Endothelial cell of umbilical vein (primary cell): ENCODE measurements at regions not wholly inside any gene's neighbourhood (a gene's known extent, or its start where the extent isn't known, plus 50 kb on each side); places are given as distances from the start of the nearest gene placed in this dataset.

Experiments used
- BruUV-seq: library from RNA; stranded (reverse); fragments of 400-500 nt; replicated peaks from 2 replicates; lab custom pipeline; 2021; lab: Mats Ljungman, UMichigan
- CTCF ChIA-PET: fragments of 300-600, 350-600 bp; sonication (Branson Sonifier 250); formaldehyde crosslinking; loops from one replicate; lab custom pipeline; 2021; ENCODE audit warnings: antibody characterized with exemption, inconsistent platforms; lab: Charles Lee
- POLR2A ChIA-PET: fragments of 300-600, 350-600 bp; sonication (Branson Sonifier 250); formaldehyde crosslinking; loops from one replicate; lab custom pipeline; 2021; ENCODE audit warnings: antibody characterized with exemption, inconsistent platforms; lab: Charles Lee
- DNase-seq: peaks from one replicate; pipeline ENCODE4 v3.0.0-alpha.2; 2011; ENCODE audit warnings: low read depth, low spot score
- FAIRE-seq: peaks from 2 replicates; lab custom pipeline; 2011; peaks lifted over from hg19 to GRCh38; lab: Jason Lieb, UNC
- H2AFZ ChIP-seq: 2 replicates; pipeline ENCODE4 v1.6.0; 2012; ENCODE audit warnings: low read depth, low read length, control low read depth, inconsistent platforms
- H3K27ac ChIP-seq: 2 replicates; pipeline ENCODE4 v1.5.1; 2011; ENCODE audit warnings: low read depth, mild to moderate bottlenecking, control low read depth, low read length, moderate library complexity; ENCODE audit not compliant: insufficient read depth
- H3K27me3 ChIP-seq, 2 experiments: 2 replicates each; pipeline versions ENCODE4 v1.6.0 to v1.6.1; 2011; ENCODE audit warnings: low read length in 2 of 2, mixed read lengths in 1 of 2; ENCODE audit not compliant: control insufficient read depth in 2 of 2, insufficient read depth in 2 of 2
- H3K36me3 ChIP-seq, 2 experiments: 2 replicates in 1 of 2; 3 replicates in 1 of 2; pipeline ENCODE4 v1.5.1; 2011; ENCODE audit warnings: low read length in 2 of 2, mild to moderate bottlenecking in 1 of 2, moderate library complexity in 1 of 2; ENCODE audit not compliant: control insufficient read depth in 2 of 2, insufficient read depth in 2 of 2; ENCODE audit errors: extremely low read depth in 1 of 2
- H3K4me1 ChIP-seq: 3 replicates; pipeline ENCODE4 v1.5.1; 2011; ENCODE audit warnings: mild to moderate bottlenecking, low read length; ENCODE audit not compliant: control insufficient read depth, insufficient read depth; ENCODE audit errors: extremely low read depth
- H3K4me2 ChIP-seq: 2 replicates; pipeline ENCODE4 v1.6.1; 2011; ENCODE audit warnings: low read length, control low read depth, mixed read lengths; ENCODE audit not compliant: insufficient read depth
- H3K4me3 ChIP-seq, 3 experiments: fragments of 200-600 bp in 1 of 3; sonication (generic), shearing (Covaris generic) in 1 of 3; replicated peaks in 1 of 3; 2 replicates each; pipeline ENCODE4 v1.5.1; 2011 to 2016; ENCODE audit warnings: control low read depth in 3 of 3, low read length in 3 of 3, mild to moderate bottlenecking in 2 of 3, inconsistent platforms in 1 of 3, low read depth in 1 of 3, moderate library complexity in 1 of 3; ENCODE audit not compliant: insufficient read depth in 1 of 3
- H3K79me2 ChIP-seq: 2 replicates; pipeline ENCODE4 v1.6.0; 2012; ENCODE audit warnings: low read length, inconsistent platforms; ENCODE audit not compliant: control insufficient read depth, insufficient read depth
- H3K9ac ChIP-seq: replicated peaks from 2 replicates; pipeline ENCODE3; 2011; ENCODE audit warnings: low read length, control low read depth; ENCODE audit not compliant: insufficient read depth; ENCODE audit errors: extremely low read depth
- H3K9me1 ChIP-seq: replicated peaks from 3 replicates; pipeline ENCODE4 v1.6.0; 2011; ENCODE audit warnings: mild to moderate bottlenecking, low read length; ENCODE audit not compliant: control insufficient read depth, insufficient read depth; ENCODE audit errors: extremely low read depth
- H3K9me3 ChIP-seq: replicated peaks from 2 replicates; pipeline ENCODE4 v1.5.1; 2012; ENCODE audit warnings: low read length, inconsistent platforms; ENCODE audit not compliant: control insufficient read depth, insufficient read depth
- H4K20me1 ChIP-seq: replicated peaks from 2 replicates; pipeline ENCODE3; 2011; ENCODE audit warnings: mild to moderate bottlenecking, low read length; ENCODE audit not compliant: control insufficient read depth, insufficient read depth; ENCODE audit errors: extremely low read depth
- EZH2 ChIP-seq: IDR thresholded peaks from 2 replicates; pipeline ENCODE4 v1.6.1; 2012; ENCODE audit warnings: borderline replicate concordance, low read depth, mild to moderate bottlenecking, moderate library complexity, low read length, inconsistent platforms; ENCODE audit not compliant: severe bottlenecking
- FOS ChIP-seq: IDR thresholded peaks from 2 replicates; pipeline ENCODE4 v1.6.1; 2011; ENCODE audit warnings: mild to moderate bottlenecking, low read length, moderate library complexity, borderline replicate concordance; ENCODE audit not compliant: insufficient read depth
- GATA2 ChIP-seq: IDR thresholded peaks from 2 replicates; pipeline ENCODE4 v1.7.0; 2011; ENCODE audit warnings: low read depth, mild to moderate bottlenecking, moderate library complexity, mixed read lengths, low read length; ENCODE audit not compliant: insufficient read length, insufficient read depth
- JUN ChIP-seq: IDR thresholded peaks from 2 replicates; pipeline ENCODE4 v1.6.1; 2011; ENCODE audit warnings: borderline replicate concordance, low read depth; ENCODE audit not compliant: insufficient read length, insufficient read depth
- MYC ChIP-seq: IDR thresholded peaks from one replicate; pipeline ENCODE4 v1.6.1; 2011; ENCODE audit warnings: mild to moderate bottlenecking, low read depth, low read length
- POLR2A ChIP-seq: IDR thresholded peaks from 2 replicates; pipeline ENCODE4 v1.6.1; 2012; ENCODE audit warnings: low read depth, mild to moderate bottlenecking, control low read depth, low read length
- POLR2AphosphoS5 ChIP-seq: IDR thresholded peaks from 2 replicates; pipeline ENCODE4 v1.6.1; 2012; ENCODE audit warnings: low read depth, mild to moderate bottlenecking, control low read depth, low read length, moderate library complexity; ENCODE audit not compliant: insufficient read depth
- dilution Hi-C: fragments of 300-500 bp; cut with MboI; formaldehyde crosslinking; loops from one replicate; pipeline ENCODE4 v1.15.0; 2019; ENCODE audit warnings: low sequenced_read_pairs; ENCODE audit not compliant: extremely low pct_ligation_motif_present
- intact Hi-C: fragments of 100-400 bp; cut with micrococcal nuclease; formaldehyde crosslinking; loops from one replicate; pipeline ENCODE4 v1.10.0; 2022
- TF ChIP-seq, protein P1 (sequence below), 2 donors: IDR thresholded peaks; 1 replicate in 1 of 2; 2 replicates in 1 of 2; pipeline ENCODE4 v1.5.1; 2011; ENCODE audit warnings: low read length in 2 of 2, mild to moderate bottlenecking in 2 of 2, moderate library complexity in 2 of 2, control low read depth in 1 of 2, inconsistent platforms in 1 of 2, low read depth in 1 of 2; ENCODE audit not compliant: insufficient read depth in 1 of 2; ENCODE audit errors: extremely low read depth in 1 of 2
- TF ChIP-seq, protein P2 (sequence below): IDR thresholded peaks from 2 replicates; pipeline ENCODE4 v1.6.1; 2011; ENCODE audit not compliant: insufficient read depth, insufficient read length

DNA sequence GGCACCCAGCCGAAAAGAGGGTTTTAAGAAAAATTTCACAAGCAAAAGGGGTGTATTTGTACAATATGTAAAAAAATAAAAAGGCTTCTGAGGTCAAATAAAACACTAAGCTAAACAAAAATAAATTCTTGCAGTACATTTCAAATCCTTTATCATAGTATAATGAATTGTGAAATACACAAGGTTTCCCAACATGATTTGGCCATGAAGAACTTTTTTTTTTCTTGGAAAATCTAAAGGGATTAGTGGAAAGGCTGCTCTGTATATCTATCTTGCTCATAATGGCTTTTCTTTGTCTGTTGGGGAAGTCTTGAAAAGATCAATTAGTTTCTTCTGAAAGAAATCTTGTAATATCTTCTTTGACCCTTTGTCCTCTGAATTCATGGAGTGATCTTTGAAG lies 593.4 kb downstream of the PLPP3 start:
- Histone ChIP-seq H3K27ac (no peak overlapping the region), H3K36me3 (no peaks in the 10 kb centered on the region), H4K20me1 (no peaks in the 10 kb centered on the region), H3K9me1 (no peaks in the 10 kb centered on the region), H3K4me2 (no peak overlapping the region), H2AFZ (no peak overlapping the region), H3K79me2 (no peaks in the 10 kb centered on the region), H3K9me3 (no peaks in the 10 kb centered on the region), H3K4me1 (no peaks in the 10 kb centered on the region), H3K27me3 (no peaks in the 10 kb centered on the region), H3K9ac (no peak overlapping the region), H3K4me3 (no peak overlapping the region)
- dilution Hi-C loops = no loop called here
- intact Hi-C loops = no loop called here
- CTCF ChIA-PET = no interaction called here
- no peak for DNase-seq
- FAIRE-seq = peak; percentile 12
- TF ChIP-seq EZH2 (no peak), MYC (no peak), POLR2A (no peak), POLR2AphosphoS5 (no peak), GATA2 (no peak), FOS (no peak), JUN (no peak)
- TF ChIP-seq, protein P1, sequence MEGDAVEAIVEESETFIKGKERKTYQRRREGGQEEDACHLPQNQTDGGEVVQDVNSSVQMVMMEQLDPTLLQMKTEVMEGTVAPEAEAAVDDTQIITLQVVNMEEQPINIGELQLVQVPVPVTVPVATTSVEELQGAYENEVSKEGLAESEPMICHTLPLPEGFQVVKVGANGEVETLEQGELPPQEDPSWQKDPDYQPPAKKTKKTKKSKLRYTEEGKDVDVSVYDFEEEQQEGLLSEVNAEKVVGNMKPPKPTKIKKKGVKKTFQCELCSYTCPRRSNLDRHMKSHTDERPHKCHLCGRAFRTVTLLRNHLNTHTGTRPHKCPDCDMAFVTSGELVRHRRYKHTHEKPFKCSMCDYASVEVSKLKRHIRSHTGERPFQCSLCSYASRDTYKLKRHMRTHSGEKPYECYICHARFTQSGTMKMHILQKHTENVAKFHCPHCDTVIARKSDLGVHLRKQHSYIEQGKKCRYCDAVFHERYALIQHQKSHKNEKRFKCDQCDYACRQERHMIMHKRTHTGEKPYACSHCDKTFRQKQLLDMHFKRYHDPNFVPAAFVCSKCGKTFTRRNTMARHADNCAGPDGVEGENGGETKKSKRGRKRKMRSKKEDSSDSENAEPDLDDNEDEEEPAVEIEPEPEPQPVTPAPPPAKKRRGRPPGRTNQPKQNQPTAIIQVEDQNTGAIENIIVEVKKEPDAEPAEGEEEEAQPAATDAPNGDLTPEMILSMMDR (IDR thresholded peaks at IDR 0.05; ENCODE audit: extremely low read depth in 1 of 2, insufficient read depth in 1 of 2, low read depth in 1 of 2, low read length in 2 of 2) = no peak
- TF ChIP-seq, protein P2, sequence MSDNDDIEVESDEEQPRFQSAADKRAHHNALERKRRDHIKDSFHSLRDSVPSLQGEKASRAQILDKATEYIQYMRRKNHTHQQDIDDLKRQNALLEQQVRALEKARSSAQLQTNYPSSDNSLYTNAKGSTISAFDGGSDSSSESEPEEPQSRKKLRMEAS = no peak
- BruUV-seq = no TSS peak
- POLR2A ChIA-PET = no interaction called here
